HG03066 (cell line): ENCODE measurements at regions not wholly inside any gene's neighbourhood (a gene's known extent, or its start where the extent isn't known, plus 50 kb on each side); places are given as distances from the start of the nearest gene placed in this dataset.

Experiments
- ATAC-seq: cut with Tn5 transposase; IDR thresholded peaks from one replicate; pipeline ENCODE4 v1.9.1; 2021; ENCODE audit warnings: low read depth; ENCODE audit not compliant: unreplicated experiment

- no peak for ATAC-seq
Observed at GRCh38 chr5:173760461-173761177, 127.5 kb upstream of the CPEB4 start.

- no peak for ATAC-seq
Observed at GRCh38 chr5:173761178-173761513, 127.0 kb upstream of the CPEB4 start.

GRCh38 chr5:173762045-173762444 lies 126.1 kb upstream of the CPEB4 start:
- no peak for ATAC-seq

- ATAC-seq: no peak
Observed at GRCh38 chr5:173762930-173763329, 125.2 kb upstream of the CPEB4 start.

GRCh38 chr5:173763410-173763809 lies 124.7 kb upstream of the CPEB4 start:
- ATAC-seq: no peak

GRCh38 chr5:173764332-173765028 lies 123.7 kb upstream of the CPEB4 start:
- no peak for ATAC-seq

- ATAC-seq: no peak
Observed at GRCh38 chr5:173765029-173765644, 123.0 kb upstream of the CPEB4 start.

GRCh38 chr5:173765661-173766060 lies 122.5 kb upstream of the CPEB4 start:
- no peak for ATAC-seq

- no peak for ATAC-seq
Observed at GRCh38 chr5:173767574-173768266, 120.4 kb upstream of the CPEB4 start.

GRCh38 chr5:173768267-173768806 lies 119.8 kb upstream of the CPEB4 start:
- no peak for ATAC-seq

- ATAC-seq: no peak
Observed at GRCh38 chr5:173768891-173769290, 119.3 kb upstream of the CPEB4 start.

GRCh38 chr5:173770637-173771036 lies 117.5 kb upstream of the CPEB4 start:
- ATAC-seq: no peak

GRCh38 chr5:173771121-173771724 lies 116.9 kb upstream of the CPEB4 start:
- no peak for ATAC-seq

GRCh38 chr5:173771725-173772383 lies 116.3 kb upstream of the CPEB4 start:
- ATAC-seq: no peak

- ATAC-seq: no peak
Observed at GRCh38 chr5:173772384-173773059, 115.6 kb upstream of the CPEB4 start.

GRCh38 chr5:173774271-173774761 lies 113.8 kb upstream of the CPEB4 start:
- no peak for ATAC-seq

- no peak for ATAC-seq
Observed at GRCh38 chr5:173775261-173776197, 112.6 kb upstream of the CPEB4 start.

- no peak for ATAC-seq
Observed at GRCh38 chr5:173777149-173777548, 111.0 kb upstream of the CPEB4 start.
